GM18909 (cell line): ENCODE measurements at regions not wholly inside any gene's neighbourhood (a gene's known extent, or its start where the extent isn't known, plus 50 kb on each side); places are given as distances from the start of the nearest gene placed in this dataset.
A peak's percentile ranks its signal among the peaks of the same experiment; 100 is the strongest.

Source experiments
- ATAC-seq: cut with Tn5 transposase; IDR thresholded peaks from one replicate; pipeline ENCODE4 v1.9.1; 2021; ENCODE audit warnings: mild to moderate bottlenecking; ENCODE audit not compliant: unreplicated experiment, poor library complexity

- ATAC-seq = no peak
Measured at GRCh38 chr3:152703245-152703890, 131.6 kb upstream of the P2RY1 start.

- peak; percentile 71 for ATAC-seq
Measured at GRCh38 chr3:152706991-152707713, 127.8 kb upstream of the P2RY1 start.

GRCh38 chr3:152709659-152710058 is 125.3 kb upstream of the P2RY1 start:
- ATAC-seq = no peak

- no peak for ATAC-seq
Measured at GRCh38 chr3:152710549-152710948, 124.4 kb upstream of the P2RY1 start.

GRCh38 chr3:152713989-152714388 is 120.9 kb upstream of the P2RY1 start:
- no peak for ATAC-seq

- no peak for ATAC-seq
Measured at GRCh38 chr3:152714507-152714906, 120.4 kb upstream of the P2RY1 start.

- ATAC-seq = no peak
Measured at GRCh38 chr3:152717252-152717651, 117.7 kb upstream of the P2RY1 start.

- ATAC-seq = no peak
Measured at GRCh38 chr3:152718810-152719209, 116.1 kb upstream of the P2RY1 start.

- no peak for ATAC-seq
Measured at GRCh38 chr3:152719264-152719663, 115.7 kb upstream of the P2RY1 start.

GRCh38 chr3:152720951-152721718 is 113.8 kb upstream of the P2RY1 start:
- ATAC-seq = no peak

GRCh38 chr3:152724270-152724669 is 110.7 kb upstream of the P2RY1 start:
- ATAC-seq = no peak

- ATAC-seq = no peak
Measured at GRCh38 chr3:152728231-152728980, 106.5 kb upstream of the P2RY1 start.

GRCh38 chr3:152729906-152730305 is 105.0 kb upstream of the P2RY1 start:
- ATAC-seq = no peak

GRCh38 chr3:152731511-152731910 is 103.4 kb upstream of the P2RY1 start:
- ATAC-seq = no peak

GRCh38 chr3:152733584-152734119 is 101.3 kb upstream of the P2RY1 start:
- no peak for ATAC-seq

GRCh38 chr3:152737021-152737908 is 97.7 kb upstream of the P2RY1 start:
- ATAC-seq = peak; percentile 100

- ATAC-seq = no peak
Measured at GRCh38 chr3:152738656-152739055, 96.3 kb upstream of the P2RY1 start.

- peak; percentile 59 for ATAC-seq
Measured at GRCh38 chr3:152742368-152743347, 92.3 kb upstream of the P2RY1 start.
